ENCODE measurements at regions not wholly inside any gene's neighbourhood (a gene's known extent, or its start where the extent isn't known, plus 50 kb on each side); places are given as distances from the start of the nearest gene placed in this dataset.

DNA sequence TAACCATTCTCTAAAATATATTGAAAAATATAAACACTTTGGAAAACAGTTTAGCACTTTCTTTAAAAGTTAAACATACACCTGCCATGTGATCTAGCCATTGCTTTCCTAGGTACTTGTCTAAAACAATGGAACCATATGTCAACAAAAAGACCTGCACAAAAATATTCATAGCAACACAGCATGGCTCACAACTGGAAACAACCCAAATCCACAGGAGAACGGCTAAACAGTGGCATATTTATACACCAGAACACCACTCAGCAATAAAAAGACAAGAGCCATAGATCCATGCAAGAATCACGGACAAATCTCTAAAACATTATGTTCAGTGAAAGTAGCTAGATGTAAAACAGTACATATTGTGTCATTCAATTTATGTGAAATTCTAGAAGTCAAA, 221.3 kb upstream of the UBE2E2 start:
- Histone ChIP-seq H3K4me3 (no peak overlapping the region), H3K27me3 (no peaks in the 10 kb centered on the region), H3K4me1 (no peaks in the 10 kb centered on the region), H3K9me3 (peaks cover 0 to 7% of the 10 kb centered on the region in 2 donors), H3K27ac (no peak overlapping the region), H3K36me3 (no peaks in the 10 kb centered on the region)
- intact Hi-C loops (cut with DNase I), result no loop called here
- no peak for ATAC-seq
- no peak for TF ChIP-seq CTCF (IDR thresholded peaks at IDR 0.05)
- DNase-seq, result no peak

DNA sequence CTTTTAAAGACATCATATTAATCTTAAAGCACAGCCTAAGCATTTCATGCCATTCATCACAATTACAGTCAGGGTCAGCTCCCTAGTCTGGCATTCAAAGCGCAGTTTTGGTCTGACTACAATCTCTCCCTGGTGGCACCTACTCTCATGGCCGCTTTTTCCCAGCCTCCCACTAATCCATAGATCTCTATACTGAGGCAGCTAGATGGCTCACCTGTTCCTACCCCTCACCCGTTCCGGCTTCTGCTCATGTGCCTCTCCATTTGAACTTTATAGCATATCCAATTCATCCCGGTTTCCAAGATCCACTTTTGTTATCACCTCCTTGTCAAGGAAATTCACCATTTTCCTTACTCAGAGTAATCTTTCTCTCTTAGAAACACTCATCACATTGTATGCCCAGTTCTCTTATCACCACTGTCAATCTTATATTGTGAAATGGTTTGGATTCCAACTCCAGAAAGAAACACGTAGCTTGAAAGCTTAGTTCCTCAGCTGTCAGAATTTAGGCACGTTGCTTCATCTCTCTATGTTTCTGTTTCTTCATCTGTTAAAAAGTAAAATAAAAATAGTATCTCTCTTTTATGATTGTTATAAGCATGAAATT, 220.0 kb upstream of the UBE2E2 start:
- TF ChIP-seq CTCF (IDR thresholded peaks at IDR 0.05), result no peak

DNA sequence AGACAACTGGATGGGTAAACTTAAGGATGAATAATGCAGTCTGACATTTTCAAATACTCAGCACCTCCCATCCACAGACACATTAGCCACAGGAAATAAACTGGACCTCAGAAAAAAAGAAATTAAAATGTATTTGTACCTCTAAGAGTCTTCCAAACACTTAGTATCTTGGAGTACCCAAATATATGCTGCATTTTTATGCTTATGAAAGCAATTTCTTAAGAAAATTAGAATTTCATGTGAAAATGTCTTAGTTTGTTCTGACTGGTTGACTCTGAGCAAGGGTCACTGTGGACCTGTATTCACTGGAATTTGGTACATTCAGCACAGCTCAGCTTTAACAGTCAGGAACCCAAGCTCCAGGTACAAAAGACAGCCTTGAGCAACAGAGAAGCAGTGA, 216.2 kb upstream of the UBE2E2 start:
- H3K4me3 ChIP-seq, result no peak overlapping the region

More for the DNA sequence above, 220.0 kb upstream of the UBE2E2 start:
- no peak for DNase-seq
- intact Hi-C loops (cut with DNase I), result no loop called here
- no peaks in the 10 kb centered on the region for H3K27me3 ChIP-seq
- H3K9me3 ChIP-seq, result peaks cover 0 to 7% of the 10 kb centered on the region in 2 donors
- H3K27ac ChIP-seq, result no peak overlapping the region
- H3K4me3 ChIP-seq, result no peak overlapping the region
- no peak for ATAC-seq
- H3K4me1 ChIP-seq, result no peaks in the 10 kb centered on the region
- no peaks in the 10 kb centered on the region for H3K36me3 ChIP-seq

GRCh38 chr3:22988566-22988965, 214.6 kb upstream of the UBE2E2 start:
- H3K4me1 ChIP-seq, result no peaks in the 10 kb centered on the region
- no peak for TF ChIP-seq CTCF (IDR thresholded peaks at IDR 0.05)
- peaks cover 0 to 16% of the 10 kb centered on the region in 2 donors for H3K9me3 ChIP-seq
- H3K4me3 ChIP-seq, result no peak overlapping the region
- ATAC-seq, result peak; percentile 88
- H3K27me3 ChIP-seq, result no peaks in the 10 kb centered on the region
- H3K27ac ChIP-seq, result no peak overlapping the region
- no peaks in the 10 kb centered on the region for H3K36me3 ChIP-seq
- intact Hi-C loops (cut with DNase I), result no loop called here
- DNase-seq, result peak in 2 of 4 donors; percentile 52 to 71

More for the DNA sequence above, 216.2 kb upstream of the UBE2E2 start:
- no peaks in the 10 kb centered on the region for H3K27me3 ChIP-seq
- H3K9me3 ChIP-seq, result peaks cover 0 to 16% of the 10 kb centered on the region in 2 donors
- no peak overlapping the region for H3K27ac ChIP-seq
- no peaks in the 10 kb centered on the region for H3K4me1 ChIP-seq
- ATAC-seq, result no peak
- no peaks in the 10 kb centered on the region for H3K36me3 ChIP-seq
- no peak for TF ChIP-seq CTCF (IDR thresholded peaks at IDR 0.05)
- intact Hi-C loops (cut with DNase I), result no loop called here
- DNase-seq, result no peak

DNA sequence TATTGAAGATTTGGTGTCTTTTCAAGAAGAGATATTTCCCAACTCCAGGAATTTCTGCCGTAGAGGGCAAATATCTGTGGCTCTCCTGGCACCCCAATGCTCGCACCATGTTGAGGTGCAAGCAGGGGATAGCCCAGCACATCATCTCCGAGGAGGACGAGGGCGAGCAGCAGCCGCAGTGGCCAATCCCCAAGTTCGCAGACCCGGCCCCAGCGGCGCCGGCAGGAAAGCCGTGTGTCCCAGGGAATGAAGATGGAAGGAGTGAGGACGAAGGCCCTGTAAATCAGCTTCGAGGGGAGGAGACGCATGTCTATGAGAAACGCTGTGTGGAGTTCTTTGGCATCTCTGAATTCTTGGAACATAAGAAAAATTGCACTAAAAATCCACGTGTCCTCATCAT, 213.4 kb upstream of the UBE2E2 start:
- H3K9me3 ChIP-seq, result peaks cover 0 to 16% of the 10 kb centered on the region in 2 donors
- H3K27me3 ChIP-seq, result no peaks in the 10 kb centered on the region
- TF ChIP-seq CTCF (IDR thresholded peaks at IDR 0.05), result no peak
- H3K27ac ChIP-seq, result no peak overlapping the region
- intact Hi-C loops (cut with DNase I), result no loop called here
- no peaks in the 10 kb centered on the region for H3K36me3 ChIP-seq
- H3K4me1 ChIP-seq, result no peaks in the 10 kb centered on the region
- DNase-seq (no peak), ATAC-seq (no peak)
- no peak overlapping the region for H3K4me3 ChIP-seq

Measured in left lung (tissue), 4 donors.